Thymus (tissue), 11 donors: ENCODE measurements at regions not wholly inside any gene's neighbourhood (a gene's known extent, or its start where the extent isn't known, plus 50 kb on each side); places are given as distances from the start of the nearest gene placed in this dataset.

Experiments used
- DNase-seq, 9 donors: peaks; one replicate each; pipeline ENCODE4 v3.0.0-alpha.2; 2013; ENCODE audit warnings: low spot score in 9 of 9, low read depth in 6 of 9, missing footprints in 1 of 9
- H3K27ac ChIP-seq, 2 donors: one replicate each; pipeline ENCODE4 v1.5.1; 2013; ENCODE audit warnings: control low read depth in 1 of 2, low read depth in 1 of 2, low read length in 1 of 2, mild to moderate bottlenecking in 1 of 2, moderate library complexity in 1 of 2
- H3K27me3 ChIP-seq, 2 donors: one replicate each; pipeline ENCODE4 v1.5.1; 2013; ENCODE audit warnings: low read length in 1 of 2; ENCODE audit not compliant: control insufficient read depth in 2 of 2, insufficient read depth in 1 of 2
- H3K36me3 ChIP-seq, 2 donors: one replicate each; pipeline ENCODE4 v1.5.1; 2013; ENCODE audit warnings: low read length in 1 of 2, mild to moderate bottlenecking in 1 of 2, moderate library complexity in 1 of 2; ENCODE audit not compliant: control insufficient read depth in 2 of 2, insufficient read depth in 2 of 2
- H3K4me1 ChIP-seq, 2 donors: one replicate each; pipeline ENCODE4 v1.5.1; 2013; ENCODE audit warnings: low read length in 2 of 2; ENCODE audit not compliant: control insufficient read depth in 2 of 2, insufficient read depth in 2 of 2
- H3K4me3 ChIP-seq, 2 donors: one replicate each; pipeline ENCODE4 v1.5.1; 2013; ENCODE audit warnings: low read length in 2 of 2, control low read depth in 1 of 2, mild to moderate bottlenecking in 1 of 2
- H3K9me3 ChIP-seq, 2 donors: one replicate each; pipeline ENCODE4 v1.5.1; 2013; ENCODE audit warnings: low read length in 1 of 2, mild to moderate bottlenecking in 1 of 2; ENCODE audit not compliant: control insufficient read depth in 2 of 2, insufficient read depth in 1 of 2
- WGBS: extraction: QIAGEN DNeasy Blood & Tissue Kit; methylation state at CpG from one replicate; pipeline ENCODE4 v1.1.7; 2013; 5-methylcytosine and 5-hydroxymethylcytosine counted together
- donor health status: healthy.

DNA sequence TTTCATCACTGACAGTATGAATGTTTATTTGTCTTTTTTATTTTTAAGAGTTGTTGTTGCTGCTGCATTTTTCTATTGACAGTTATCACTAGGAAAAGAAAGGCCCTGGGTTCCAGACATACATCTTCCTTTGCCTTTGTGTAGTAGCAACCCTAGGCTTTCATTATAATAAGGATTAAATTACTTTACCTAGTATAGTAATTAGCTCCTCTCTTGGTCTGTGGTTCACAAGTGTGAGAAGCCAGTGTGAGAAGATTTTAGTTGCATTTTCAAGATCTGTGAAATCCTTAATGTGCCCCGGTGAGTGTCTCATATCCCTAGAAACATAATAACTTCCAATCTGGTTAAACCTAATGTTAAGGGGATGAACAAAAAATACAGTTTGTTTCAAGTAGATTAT lies 799.3 kb upstream of the MAP3K7 start:
- Histone ChIP-seq H3K4me1 (no peaks in the 10 kb centered on the region), H3K36me3 (no peaks in the 10 kb centered on the region), H3K27ac (no peak overlapping the region), H3K27me3 (no peaks in the 10 kb centered on the region), H3K4me3 (no peak overlapping the region), H3K9me3 (peaks cover 0 to 7% of the 10 kb centered on the region in 2 donors)
- DNase-seq, result no peak
- WGBS, result 99% methylated on average over 1 of the region's 1 CpG

DNA sequence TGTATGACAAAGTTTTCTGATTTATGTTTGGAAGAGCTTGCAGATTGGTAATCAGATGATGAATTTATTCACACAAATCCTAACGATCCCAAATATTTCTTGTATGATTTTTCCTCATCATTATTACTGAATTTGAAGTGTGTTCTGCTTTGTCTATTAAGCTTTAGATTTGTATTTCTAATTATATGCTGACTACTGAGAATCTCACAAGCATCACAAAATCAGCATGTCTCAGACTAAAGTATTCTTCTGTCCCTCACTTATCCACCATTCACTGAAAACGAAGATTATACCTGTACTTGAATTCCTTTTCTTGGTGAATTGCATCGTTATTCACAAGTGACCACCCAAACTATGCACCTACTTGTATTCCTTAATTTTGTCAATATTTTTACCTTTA lies 796.3 kb upstream of the MAP3K7 start:
- H3K4me3 ChIP-seq, result no peak overlapping the region
- no peaks in the 10 kb centered on the region for H3K27me3 ChIP-seq
- no peaks in the 10 kb centered on the region for H3K4me1 ChIP-seq
- 88% methylated on average over 3 of the region's 3 CpGs for WGBS
- H3K9me3 ChIP-seq, result peaks cover 0 to 7% of the 10 kb centered on the region in 2 donors
- no peak for DNase-seq
- no peaks in the 10 kb centered on the region for H3K36me3 ChIP-seq
- no peak overlapping the region for H3K27ac ChIP-seq

DNA sequence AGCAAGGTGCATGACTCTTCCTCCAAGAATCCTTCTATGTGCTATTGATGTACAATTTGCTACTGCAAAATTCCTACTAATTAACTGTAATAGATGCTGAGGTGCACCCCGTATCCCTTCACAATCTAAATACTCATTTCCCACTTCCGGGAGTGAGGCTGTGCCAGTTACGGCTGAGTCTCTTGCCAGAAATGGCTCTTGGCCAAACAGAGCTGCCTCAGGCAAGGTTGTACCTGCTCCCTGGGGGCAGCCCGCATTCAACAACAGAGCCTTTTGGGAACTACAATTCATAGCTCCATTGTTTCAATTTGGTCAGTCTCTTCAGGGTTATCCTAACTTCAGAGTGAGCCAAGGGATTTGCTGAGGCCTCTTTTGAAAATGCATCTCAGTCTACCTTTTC lies 789.8 kb upstream of the MAP3K7 start:
- Histone ChIP-seq H3K27me3 (no peaks in the 10 kb centered on the region), H3K4me1 (no peaks in the 10 kb centered on the region), H3K9me3 (no peaks in the 10 kb centered on the region), H3K36me3 (no peaks in the 10 kb centered on the region), H3K4me3 (no peak overlapping the region), H3K27ac (no peak overlapping the region)
- 77% methylated on average over 4 of the region's 4 CpGs for WGBS
- no peak for DNase-seq

DNA sequence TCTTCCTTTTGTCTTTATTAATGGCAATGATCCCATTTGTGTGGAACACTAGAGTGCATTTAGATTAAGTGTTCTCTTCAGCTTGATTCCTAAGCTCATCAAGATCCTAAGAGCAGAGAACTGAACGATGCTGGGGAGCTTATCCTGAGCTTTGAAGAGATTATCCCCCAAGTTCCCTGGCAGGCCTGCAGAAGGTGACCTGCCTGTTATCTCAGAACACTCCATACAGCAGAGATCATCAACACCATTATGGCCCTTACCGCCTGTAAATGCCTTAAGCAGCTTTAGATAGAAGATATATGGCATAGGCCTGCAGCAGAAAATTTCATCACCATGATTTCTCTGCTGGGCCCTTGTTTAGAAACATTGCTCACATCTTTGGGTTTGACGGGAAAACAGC lies 779.9 kb upstream of the MAP3K7 start:
- H3K36me3 ChIP-seq, result no peaks in the 10 kb centered on the region
- no peaks in the 10 kb centered on the region for H3K9me3 ChIP-seq
- no peak overlapping the region for H3K27ac ChIP-seq
- 92% methylated on average over 3 of the region's 3 CpGs for WGBS
- no peak overlapping the region for H3K4me3 ChIP-seq
- DNase-seq, result no peak
- no peaks in the 10 kb centered on the region for H3K27me3 ChIP-seq
- no peaks in the 10 kb centered on the region for H3K4me1 ChIP-seq

DNA sequence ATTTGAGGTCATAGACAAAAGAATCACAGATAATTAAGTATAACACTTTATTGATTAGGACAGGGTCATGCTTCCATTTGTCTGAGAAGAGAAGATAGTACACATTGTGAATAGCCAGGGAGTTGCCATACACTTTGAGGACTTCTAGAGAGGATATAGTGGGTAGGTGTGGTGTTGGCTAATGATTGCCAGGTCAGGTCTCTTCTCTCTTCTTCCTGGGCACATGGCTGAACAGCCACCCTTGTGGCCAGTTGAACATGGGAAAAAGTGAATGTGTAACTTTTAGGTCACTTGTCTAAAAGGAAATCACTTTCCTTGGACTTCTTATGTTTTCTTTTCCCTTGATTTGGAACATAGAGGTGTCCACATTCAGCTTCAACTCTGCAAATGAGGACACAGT lies 772.1 kb upstream of the MAP3K7 start:
- DNase-seq, result no peak
- Histone ChIP-seq H3K4me3 (no peak overlapping the region), H3K4me1 (no peaks in the 10 kb centered on the region), H3K27ac (no peak overlapping the region), H3K9me3 (no peaks in the 10 kb centered on the region), H3K36me3 (no peaks in the 10 kb centered on the region), H3K27me3 (no peaks in the 10 kb centered on the region)

DNA sequence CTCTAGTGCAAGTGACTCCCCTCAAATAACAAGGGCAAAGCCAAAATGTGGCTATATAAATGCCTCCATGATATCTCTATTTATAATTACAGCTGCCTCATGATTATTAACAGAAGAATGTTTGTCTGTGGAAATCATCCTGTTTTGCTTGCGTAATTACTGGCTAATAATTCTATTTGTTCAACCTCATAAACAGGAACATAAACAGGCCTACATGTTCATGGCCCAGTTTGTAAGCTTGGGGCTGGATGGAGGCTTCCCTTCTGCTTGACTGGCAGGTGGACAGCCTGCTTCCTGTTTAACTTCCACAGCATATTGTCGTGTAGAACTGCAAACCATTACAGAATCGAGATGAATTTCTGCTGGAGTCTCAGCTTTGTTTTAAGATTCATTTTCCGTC lies 766.0 kb upstream of the MAP3K7 start:
- Histone ChIP-seq H3K9me3 (no peaks in the 10 kb centered on the region), H3K27ac (no peak overlapping the region), H3K4me3 (no peak overlapping the region), H3K4me1 (no peaks in the 10 kb centered on the region), H3K36me3 (no peaks in the 10 kb centered on the region), H3K27me3 (no peaks in the 10 kb centered on the region)
- DNase-seq, result no peak
- WGBS, result 49% methylated on average over 4 of the region's 4 CpGs

DNA sequence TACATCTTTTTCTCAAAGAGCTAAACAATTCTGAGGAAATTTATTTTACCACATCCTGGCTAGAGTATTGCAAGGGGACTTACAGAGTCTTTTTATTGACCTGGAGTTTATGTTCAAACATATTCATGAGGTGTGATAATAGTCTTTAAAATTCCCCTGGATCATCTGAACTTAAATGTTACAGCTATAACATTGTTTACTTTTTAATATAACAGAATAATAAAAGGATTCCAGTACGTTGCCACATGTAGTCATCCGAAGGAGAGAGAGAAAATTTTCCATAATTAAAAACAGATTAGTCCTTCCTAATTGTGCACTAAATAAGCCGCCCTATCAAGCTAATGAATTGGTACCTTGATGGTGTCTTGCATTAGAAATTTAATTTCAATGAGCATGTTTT lies 765.4 kb upstream of the MAP3K7 start:
- Histone ChIP-seq H3K9me3 (no peaks in the 10 kb centered on the region), H3K27me3 (no peaks in the 10 kb centered on the region), H3K36me3 (no peaks in the 10 kb centered on the region), H3K27ac (no peak overlapping the region), H3K4me1 (no peaks in the 10 kb centered on the region), H3K4me3 (no peak overlapping the region)
- DNase-seq, result no peak
- WGBS, result 94% methylated on average over 3 of the region's 3 CpGs

DNA sequence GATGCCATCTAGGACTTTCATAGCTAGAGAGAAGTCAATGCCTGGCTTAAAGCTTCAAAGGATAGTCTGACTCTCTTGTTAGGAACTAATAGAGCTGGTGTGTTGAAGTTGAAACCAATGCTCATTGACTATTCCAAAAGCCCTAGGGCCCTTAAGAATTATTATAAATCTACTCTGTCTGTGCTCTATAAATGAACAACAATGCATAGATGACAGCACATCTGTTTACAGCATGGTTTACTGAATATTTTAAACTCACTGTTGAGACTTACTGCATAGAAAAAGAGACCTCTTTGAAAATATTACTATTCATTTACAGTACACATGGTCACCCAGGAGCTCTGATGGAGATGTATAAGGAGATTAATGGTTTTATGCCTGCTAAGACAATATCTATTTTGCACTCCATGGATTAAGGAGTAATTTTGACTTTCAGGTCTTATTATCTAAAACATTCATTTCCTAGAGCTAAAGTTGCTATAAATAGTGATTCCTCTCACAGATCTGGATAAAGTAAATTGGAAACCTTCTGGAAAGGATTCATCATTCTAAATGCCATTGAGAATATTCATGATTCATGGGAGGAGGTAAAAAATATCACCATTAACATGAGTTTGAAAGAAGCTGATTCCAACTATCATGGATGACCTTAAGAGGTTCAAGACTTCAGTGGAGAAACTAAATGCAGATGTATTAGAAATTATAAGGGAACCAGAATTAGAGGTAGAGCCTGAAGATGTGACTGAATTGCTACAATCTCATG lies 763.5 kb upstream of the MAP3K7 start:
- Histone ChIP-seq H3K27me3 (no peaks in the 10 kb centered on the region), H3K4me3 (no peak overlapping the region), H3K36me3 (no peaks in the 10 kb centered on the region), H3K9me3 (no peaks in the 10 kb centered on the region), H3K4me1 (no peaks in the 10 kb centered on the region), H3K27ac (no peak overlapping the region)
- DNase-seq, result no peak

DNA sequence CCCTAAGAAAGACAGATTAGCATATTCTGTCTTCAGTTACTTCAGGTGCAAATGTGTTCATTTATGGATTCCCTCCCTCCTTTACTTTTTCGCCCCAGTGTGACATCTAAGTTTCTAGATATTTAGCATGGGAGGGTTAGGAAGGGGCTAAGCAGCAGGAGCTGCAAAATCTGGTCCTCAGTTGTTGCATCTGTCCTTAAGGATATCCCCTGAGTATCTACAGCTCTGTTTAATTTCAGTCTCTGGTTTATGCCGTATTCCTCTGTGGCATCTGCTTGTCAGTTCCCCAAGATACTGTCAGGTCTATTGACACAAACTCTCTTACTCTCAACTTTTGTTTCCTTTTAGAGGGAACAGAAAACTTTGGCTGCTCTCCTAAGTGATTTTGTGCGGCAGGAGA lies 754.6 kb upstream of the MAP3K7 start:
- H3K9me3 ChIP-seq, result no peaks in the 10 kb centered on the region
- DNase-seq, result no peak
- H3K36me3 ChIP-seq, result no peaks in the 10 kb centered on the region
- H3K27me3 ChIP-seq, result no peaks in the 10 kb centered on the region
- H3K4me3 ChIP-seq, result no peak overlapping the region
- WGBS, result 89% methylated on average over 3 of the region's 3 CpGs
- H3K27ac ChIP-seq, result no peak overlapping the region
- no peaks in the 10 kb centered on the region for H3K4me1 ChIP-seq
